GM12865 (cell line): ENCODE measurements at regions not wholly inside any gene's neighbourhood (a gene's known extent, or its start where the extent isn't known, plus 50 kb on each side); places are given as distances from the start of the nearest gene placed in this dataset.

Source experiments
- DNase-seq: peaks from one replicate; pipeline ENCODE4 v3.0.0; 2010; ENCODE audit warnings: low read depth
- H3K4me3 ChIP-seq: 2 replicates; pipeline ENCODE4 v1.5.1; 2011; ENCODE audit warnings: mild to moderate bottlenecking, low read depth, low read length, control low read depth
- TF ChIP-seq, protein P1 (sequence below): IDR thresholded peaks from 2 replicates; pipeline ENCODE4 v1.5.1; 2011; ENCODE audit warnings: low read length, control low read depth, low read depth, inconsistent platforms; ENCODE audit not compliant: insufficient read depth; ENCODE audit errors: missing control alignments

DNA sequence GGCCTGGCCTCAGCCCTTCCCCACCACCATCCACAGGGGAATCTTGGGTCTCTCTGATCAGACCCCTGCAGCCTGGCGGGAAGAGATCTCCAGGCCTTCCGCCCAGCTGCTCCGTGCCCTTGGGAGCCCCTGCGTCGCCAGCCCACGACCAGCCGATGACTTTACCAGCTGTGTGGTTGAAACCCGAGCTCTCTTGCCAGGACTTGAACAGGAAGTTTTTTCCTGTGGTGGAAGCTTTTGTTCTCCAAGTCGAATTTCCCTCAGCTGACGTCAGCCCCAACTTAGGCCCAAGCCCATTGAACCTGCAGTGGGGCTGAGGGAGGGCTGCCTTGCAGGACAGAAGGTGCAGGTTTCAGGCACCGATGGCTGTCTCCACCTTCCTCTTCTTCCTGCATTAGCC is 51.7 kb upstream of the SMAD3 start:
- TF ChIP-seq, protein P1, sequence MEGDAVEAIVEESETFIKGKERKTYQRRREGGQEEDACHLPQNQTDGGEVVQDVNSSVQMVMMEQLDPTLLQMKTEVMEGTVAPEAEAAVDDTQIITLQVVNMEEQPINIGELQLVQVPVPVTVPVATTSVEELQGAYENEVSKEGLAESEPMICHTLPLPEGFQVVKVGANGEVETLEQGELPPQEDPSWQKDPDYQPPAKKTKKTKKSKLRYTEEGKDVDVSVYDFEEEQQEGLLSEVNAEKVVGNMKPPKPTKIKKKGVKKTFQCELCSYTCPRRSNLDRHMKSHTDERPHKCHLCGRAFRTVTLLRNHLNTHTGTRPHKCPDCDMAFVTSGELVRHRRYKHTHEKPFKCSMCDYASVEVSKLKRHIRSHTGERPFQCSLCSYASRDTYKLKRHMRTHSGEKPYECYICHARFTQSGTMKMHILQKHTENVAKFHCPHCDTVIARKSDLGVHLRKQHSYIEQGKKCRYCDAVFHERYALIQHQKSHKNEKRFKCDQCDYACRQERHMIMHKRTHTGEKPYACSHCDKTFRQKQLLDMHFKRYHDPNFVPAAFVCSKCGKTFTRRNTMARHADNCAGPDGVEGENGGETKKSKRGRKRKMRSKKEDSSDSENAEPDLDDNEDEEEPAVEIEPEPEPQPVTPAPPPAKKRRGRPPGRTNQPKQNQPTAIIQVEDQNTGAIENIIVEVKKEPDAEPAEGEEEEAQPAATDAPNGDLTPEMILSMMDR: no peak
- no peak for DNase-seq
- no peak overlapping the region for H3K4me3 ChIP-seq
